Bronchial epithelial cell (primary cell): ENCODE measurements at regions not wholly inside any gene's neighbourhood (a gene's known extent, or its start where the extent isn't known, plus 50 kb on each side); places are given as distances from the start of the nearest gene placed in this dataset.

Source experiments
- DNase-seq: peaks from one replicate; pipeline ENCODE4 v3.0.0-alpha.2; 2010; ENCODE audit warnings: low read depth
- FAIRE-seq: peaks from 2 replicates; lab custom pipeline; 2011; peaks lifted over from hg19 to GRCh38; lab: Jason Lieb, UNC
- H3K27me3 ChIP-seq: 2 replicates; pipeline ENCODE4 v1.5.1; 2011; ENCODE audit warnings: low read length; ENCODE audit not compliant: control insufficient read depth, insufficient read depth
- H3K36me3 ChIP-seq: 2 replicates; pipeline ENCODE4 v1.5.1; 2011; ENCODE audit warnings: low read length; ENCODE audit not compliant: control insufficient read depth, insufficient read depth
- H3K4me3 ChIP-seq: 2 replicates; pipeline ENCODE4 v1.5.1; 2011; ENCODE audit warnings: mild to moderate bottlenecking, low read depth, low read length, control low read depth
- CTCF ChIP-seq: IDR thresholded peaks from 2 replicates; pipeline ENCODE4 v1.5.1; 2011; ENCODE audit warnings: mild to moderate bottlenecking, moderate library complexity, low read length, control low read depth, inconsistent platforms; ENCODE audit not compliant: insufficient read depth, severe bottlenecking

- no peak for DNase-seq
- TF ChIP-seq CTCF: no peak
- H3K4me3 ChIP-seq: no peak overlapping the region
- peaks cover 2% of the 10 kb centered on the region for H3K27me3 ChIP-seq
- no peak for FAIRE-seq
- no peaks in the 10 kb centered on the region for H3K36me3 ChIP-seq
Measured at GRCh38 chr12:113524495-113524894, 52.8 kb upstream of the LHX5 start.

GRCh38 chr12:113521708-113522107 lies 50.0 kb upstream of the LHX5 start:
- Histone ChIP-seq H3K4me3 (no peak overlapping the region), H3K27me3 (peaks cover 6% of the 10 kb centered on the region), H3K36me3 (no peaks in the 10 kb centered on the region)
- no peak for TF ChIP-seq CTCF
- DNase-seq (no peak), FAIRE-seq (no peak)
